Hippocampal formation (tissue), 2 donors: ENCODE measurements at regions not wholly inside any gene's neighbourhood (a gene's known extent, or its start where the extent isn't known, plus 50 kb on each side); places are given as distances from the start of the nearest gene placed in this dataset.
"Not testable (repeated sequence)": the region's sequence is repeated elsewhere in the genome, so short reads cannot be mapped to it uniquely, and the experiment has no call there.

Source experiments
- DNase-seq, 2 donors: peaks; one replicate each; lab custom pipeline; 2025; lab: John Stamatoyannopoulos, UW

DNA sequence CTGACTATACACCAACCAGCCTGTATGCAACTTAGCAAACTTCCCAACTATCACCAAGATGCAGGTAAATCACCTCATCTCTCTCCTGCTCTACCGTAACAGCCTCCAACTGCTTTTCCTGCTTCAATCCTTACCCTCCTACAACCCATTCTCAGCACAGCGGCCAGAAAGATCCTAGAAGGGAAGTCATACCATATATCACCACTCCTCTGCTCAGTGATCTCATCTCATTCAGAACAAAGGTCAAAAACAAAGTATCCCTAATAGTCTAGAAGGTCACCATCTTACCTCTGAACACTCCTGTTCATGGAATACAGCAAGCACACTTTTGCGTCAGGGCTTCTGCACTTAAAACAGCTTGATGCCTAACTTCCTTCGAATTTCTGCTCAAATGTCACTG, 62.2 kb upstream of the RNF38 start:
- no peak for DNase-seq

DNA sequence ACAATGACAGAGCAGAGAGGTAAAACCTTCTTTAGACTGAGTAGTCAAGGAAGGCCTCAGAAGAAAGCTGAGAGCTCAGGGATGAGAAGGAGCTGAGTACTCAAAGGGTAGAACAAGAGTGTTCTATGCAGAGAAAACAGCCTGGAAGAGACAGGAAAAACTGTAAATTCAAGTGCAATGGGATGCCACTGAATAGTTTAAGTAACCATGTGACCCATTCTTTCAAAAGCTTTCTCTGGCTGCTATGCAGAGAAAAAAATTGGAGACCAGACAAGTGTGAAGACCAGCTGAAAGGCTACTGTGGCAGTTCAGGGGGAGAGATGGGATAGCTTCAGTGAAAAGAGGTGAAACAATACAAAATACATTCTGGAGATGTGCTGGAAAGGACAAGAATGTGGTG, 61.3 kb upstream of the RNF38 start:
- DNase-seq, result peak in 1 of 2 donors; percentile 59

DNA sequence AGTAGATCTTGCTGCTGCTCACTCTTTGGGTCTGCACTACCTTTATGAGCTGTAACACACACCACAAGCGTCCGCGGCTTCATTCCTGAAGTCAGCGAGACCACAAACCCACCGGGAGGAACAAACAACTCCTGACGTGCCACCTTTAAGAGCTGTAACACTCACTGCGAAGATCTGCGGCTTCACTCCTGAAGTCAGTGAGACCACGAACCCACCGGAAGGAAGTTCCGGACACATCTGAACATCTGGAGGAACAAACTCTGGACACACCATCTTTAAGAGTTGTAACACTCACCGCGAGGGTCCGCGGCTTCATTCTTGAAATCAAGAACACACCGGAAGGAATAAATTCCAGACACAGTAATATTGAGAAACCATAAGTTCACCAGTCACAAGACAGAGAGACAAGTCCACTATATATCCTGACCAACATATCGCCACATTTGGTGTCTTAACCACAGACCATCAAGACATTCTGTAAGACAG, 58.4 kb upstream of the RNF38 start:
- DNase-seq, result not testable (repeated sequence)

DNA sequence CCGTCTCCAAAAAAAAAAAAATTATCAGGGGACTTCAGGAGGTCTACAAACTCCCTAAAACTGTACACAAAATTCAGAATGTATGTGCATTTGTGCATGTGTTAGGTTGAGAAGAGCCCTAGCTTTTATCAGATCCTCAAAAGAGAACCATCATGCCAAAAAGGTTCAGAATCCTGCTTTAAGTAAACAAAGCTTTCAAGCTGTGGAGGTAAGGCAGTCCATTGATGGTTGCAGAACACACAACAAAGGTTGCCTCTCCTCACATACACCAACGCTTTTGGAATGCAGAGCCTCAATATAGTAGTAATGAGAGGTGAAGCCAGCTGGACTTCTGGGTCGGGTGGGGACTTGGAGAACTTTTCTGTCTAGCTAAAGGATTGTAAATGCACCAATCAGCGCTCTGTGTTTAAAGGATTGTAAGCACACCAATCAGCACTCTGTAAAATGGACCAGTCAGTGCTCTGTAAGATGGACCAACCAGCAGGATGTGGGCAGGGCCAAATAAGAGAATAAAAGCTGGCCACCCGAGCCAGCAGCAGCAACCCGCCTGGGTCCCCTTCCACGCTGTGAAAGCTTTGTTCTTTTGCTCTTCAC, 57.9 kb upstream of the RNF38 start:
- no peak for DNase-seq

DNA sequence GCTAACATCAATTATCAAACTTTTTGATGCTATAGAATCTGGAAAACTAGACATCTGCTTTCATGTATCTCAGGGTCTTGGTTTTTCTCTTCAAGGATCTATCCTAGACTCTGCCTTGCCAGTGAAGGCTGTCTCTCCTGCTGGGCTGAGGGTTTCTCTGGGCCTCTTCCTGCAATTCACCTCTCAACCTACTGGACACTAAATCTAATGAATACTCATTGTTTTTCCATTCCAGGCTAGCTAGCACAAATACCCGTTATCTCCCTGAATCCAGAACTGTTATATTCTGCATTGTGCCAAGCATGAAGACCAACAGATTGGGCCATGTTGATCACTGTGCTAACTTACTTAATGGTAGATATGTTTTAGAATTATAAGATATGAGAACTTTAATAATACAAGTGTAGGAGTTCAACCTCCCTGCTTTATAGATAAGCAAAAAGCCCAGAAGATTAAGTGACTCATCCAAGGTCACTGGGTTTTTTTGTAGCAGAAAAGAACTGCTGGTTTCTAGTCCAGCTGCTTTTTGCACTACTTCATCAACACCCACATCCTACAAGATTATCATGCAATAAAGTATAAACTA, 56.5 kb upstream of the RNF38 start:
- no peak for DNase-seq

- DNase-seq, result no peak
These were observed 51.9 kb upstream of the RNF38 start for GRCh38 chr9:36451949-36452348.

- DNase-seq, result peak; percentile 9 to 72
These were observed 50.2 kb upstream of the RNF38 start for GRCh38 chr9:36450110-36450732.
